Left lung (tissue), 4 donors: ENCODE measurements at regions not wholly inside any gene's neighbourhood (a gene's known extent, or its start where the extent isn't known, plus 50 kb on each side); places are given as distances from the start of the nearest gene placed in this dataset.
"Not testable (repeated sequence)": the region's sequence is repeated elsewhere in the genome, so short reads cannot be mapped to it uniquely, and the experiment has no call there.

Source experiments
- ATAC-seq: fragments of 200-7000 bp; cut with Tn5 transposase; one replicate; pipeline ENCODE4 v1.9.1; 2020; ENCODE audit warnings: moderate library complexity
- DNase-seq, 4 donors: peaks; one replicate each; pipeline ENCODE4 v3.0.0-alpha.2; 2013 to 2020
- H3K27ac ChIP-seq, 2 donors: fragments of 200-600 bp; sonication (generic) in 1 of 2; one replicate each; pipeline versions ENCODE4 v1.5.0 to v1.8.0; 2020 to 2021
- H3K27me3 ChIP-seq, 2 donors: fragments of 200-600 bp; sonication (generic) in 1 of 2; one replicate each; pipeline versions ENCODE4 v1.5.0 to v1.8.0; 2020 to 2021
- H3K36me3 ChIP-seq, 2 donors: fragments of 200-600 bp; sonication (generic) in 1 of 2; one replicate each; pipeline versions ENCODE4 v1.5.0 to v1.8.0; 2020 to 2021
- H3K4me1 ChIP-seq, 2 donors: fragments of 200-600 bp; one replicate each; pipeline ENCODE4 v1.8.0; 2021
- H3K4me3 ChIP-seq, 2 donors: fragments of 200-600 bp; sonication (generic) in 1 of 2; one replicate each; pipeline versions ENCODE4 v1.5.0 to v1.8.0; 2020 to 2021; ENCODE audit warnings: mild to moderate bottlenecking in 1 of 2
- H3K9me3 ChIP-seq, 2 donors: fragments of 200-600 bp; sonication (generic) in 1 of 2; one replicate each; pipeline versions ENCODE4 v1.5.0 to v1.8.0; 2020 to 2021
- CTCF ChIP-seq, 2 donors: fragments of 200-600 bp; sonication (generic) in 1 of 2; IDR thresholded peaks; one replicate each; pipeline versions ENCODE4 v1.5.0 to v1.8.0; 2021; ENCODE audit warnings: antibody characterized with exemption in 2 of 2
- intact Hi-C, 2 donors: fragments of 100-400 bp; cut with DNase I; formaldehyde crosslinking; loops; one replicate each; pipeline versions ENCODE4 v1.11.2 to v1.14.2; 2022
- donor health status: DM: no; HTN: yes; CAD: no.
- donor health status: DM: no; HTN: no; CAD: no.

GRCh38 chr5:21473981-21474380 lies 1379.2 kb downstream of the CDH12 start:
- H3K4me3 ChIP-seq, H3K27ac ChIP-seq, ATAC-seq, DNase-seq, H3K9me3 ChIP-seq, H3K4me1 ChIP-seq, intact Hi-C loops, H3K27me3 ChIP-seq: not testable (repeated sequence)
- H3K36me3 ChIP-seq: peaks cover 0 to 16% of the 10 kb centered on the region in 2 donors

- H3K27me3 ChIP-seq, H3K4me3 ChIP-seq, H3K9me3 ChIP-seq, intact Hi-C loops, ATAC-seq, H3K4me1 ChIP-seq, H3K27ac ChIP-seq: not testable (repeated sequence)
- peaks cover 0 to 13% of the 10 kb centered on the region in 2 donors for H3K36me3 ChIP-seq
- DNase-seq: peak in 1 of 4 donors; percentile 62
Measured at GRCh38 chr5:21473436-21473835, 1379.7 kb downstream of the CDH12 start.

- ATAC-seq, H3K27me3 ChIP-seq: not testable (repeated sequence)
Measured at GRCh38 chr5:21471691-21472090, 1381.5 kb downstream of the CDH12 start.

GRCh38 chr5:21469523-21470101 lies 1383.5 kb downstream of the CDH12 start:
- H3K9me3 ChIP-seq, H3K4me1 ChIP-seq, H3K27ac ChIP-seq, intact Hi-C loops, H3K4me3 ChIP-seq, H3K27me3 ChIP-seq: not testable (repeated sequence)
- DNase-seq (peak in 2 of 4 donors; percentile 11 to 35), ATAC-seq (peak; percentile 64)
- peaks cover 0 to 17% of the 10 kb centered on the region in 2 donors for H3K36me3 ChIP-seq

More at GRCh38 chr5:21471691-21472090, 1381.5 kb downstream of the CDH12 start:
- H3K4me3 ChIP-seq, H3K27ac ChIP-seq, H3K9me3 ChIP-seq, H3K4me1 ChIP-seq, intact Hi-C loops, DNase-seq: not testable (repeated sequence)
- H3K36me3 ChIP-seq: peaks cover 0 to 13% of the 10 kb centered on the region in 2 donors

GRCh38 chr5:21467544-21467943 lies 1385.6 kb downstream of the CDH12 start:
- ATAC-seq, H3K4me1 ChIP-seq, H3K9me3 ChIP-seq, H3K4me3 ChIP-seq, H3K27ac ChIP-seq, intact Hi-C loops, DNase-seq, H3K27me3 ChIP-seq: not testable (repeated sequence)
- H3K36me3 ChIP-seq: peaks cover 0 to 18% of the 10 kb centered on the region in 2 donors

- H3K27me3 ChIP-seq, DNase-seq, H3K4me1 ChIP-seq, intact Hi-C loops, H3K9me3 ChIP-seq: not testable (repeated sequence)
- H3K36me3 ChIP-seq: peaks cover 0 to 17% of the 10 kb centered on the region in 2 donors
- ATAC-seq: peak; percentile 41
- H3K4me3 ChIP-seq: peak overlapping the region; percentile 58 to 67
- H3K27ac ChIP-seq: peak overlapping the region in 1 of 2 donors; percentile 65
Measured at GRCh38 chr5:21459744-21460073, 1393.4 kb downstream of the CDH12 start.

GRCh38 chr5:21452449-21452848 lies 1400.7 kb downstream of the CDH12 start:
- ATAC-seq: no peak

GRCh38 chr5:21432646-21433045 lies 1420.5 kb downstream of the CDH12 start:
- DNase-seq (no peak), ATAC-seq (no peak)
- Histone ChIP-seq H3K27ac (no peak overlapping the region), H3K4me3 (no peak overlapping the region), H3K9me3 (no peaks in the 10 kb centered on the region), H3K4me1 (no peaks in the 10 kb centered on the region), H3K36me3 (no peaks in the 10 kb centered on the region), H3K27me3 (no peaks in the 10 kb centered on the region)
- no peak for TF ChIP-seq CTCF (IDR thresholded peaks at IDR 0.05)
- intact Hi-C loops: no loop called here

More at GRCh38 chr5:21452449-21452848, 1400.7 kb downstream of the CDH12 start:
- Histone ChIP-seq H3K9me3 (no peaks in the 10 kb centered on the region), H3K4me3 (no peak overlapping the region), H3K27me3 (no peaks in the 10 kb centered on the region), H3K36me3 (no peaks in the 10 kb centered on the region), H3K27ac (no peak overlapping the region), H3K4me1 (no peaks in the 10 kb centered on the region)
- intact Hi-C loops: no loop called here
- no peak for DNase-seq
- no peak for TF ChIP-seq CTCF (IDR thresholded peaks at IDR 0.05)
